GM19397 (cell line): ENCODE measurements at regions not wholly inside any gene's neighbourhood (a gene's known extent, or its start where the extent isn't known, plus 50 kb on each side); places are given as distances from the start of the nearest gene placed in this dataset.

ENCODE experiments used
- ATAC-seq: cut with Tn5 transposase; IDR thresholded peaks from one replicate; pipeline ENCODE4 v1.9.1; 2021; ENCODE audit warnings: mild to moderate bottlenecking, moderate library complexity; ENCODE audit not compliant: unreplicated experiment

DNA sequence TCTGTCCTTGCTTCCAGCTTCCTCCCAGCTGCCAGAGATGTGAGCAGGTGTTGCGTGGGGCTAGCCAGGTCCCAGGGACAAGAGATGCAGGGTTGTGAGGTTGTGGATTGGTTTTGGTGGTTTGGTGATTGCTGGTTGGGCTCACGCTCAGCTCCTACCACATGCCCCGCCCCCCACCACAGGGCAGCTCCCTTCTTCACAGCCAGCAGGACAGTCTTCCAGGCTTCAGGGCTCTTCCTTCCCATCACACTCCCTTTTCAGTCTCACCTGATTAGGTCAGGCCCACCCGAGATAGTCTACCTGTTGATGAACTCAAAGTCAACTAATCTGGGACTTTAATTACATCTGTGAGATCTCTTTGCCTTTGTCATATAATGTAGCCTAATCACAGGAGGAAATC, 52.0 kb upstream of the GLI2 start:
- ATAC-seq: no peak

DNA sequence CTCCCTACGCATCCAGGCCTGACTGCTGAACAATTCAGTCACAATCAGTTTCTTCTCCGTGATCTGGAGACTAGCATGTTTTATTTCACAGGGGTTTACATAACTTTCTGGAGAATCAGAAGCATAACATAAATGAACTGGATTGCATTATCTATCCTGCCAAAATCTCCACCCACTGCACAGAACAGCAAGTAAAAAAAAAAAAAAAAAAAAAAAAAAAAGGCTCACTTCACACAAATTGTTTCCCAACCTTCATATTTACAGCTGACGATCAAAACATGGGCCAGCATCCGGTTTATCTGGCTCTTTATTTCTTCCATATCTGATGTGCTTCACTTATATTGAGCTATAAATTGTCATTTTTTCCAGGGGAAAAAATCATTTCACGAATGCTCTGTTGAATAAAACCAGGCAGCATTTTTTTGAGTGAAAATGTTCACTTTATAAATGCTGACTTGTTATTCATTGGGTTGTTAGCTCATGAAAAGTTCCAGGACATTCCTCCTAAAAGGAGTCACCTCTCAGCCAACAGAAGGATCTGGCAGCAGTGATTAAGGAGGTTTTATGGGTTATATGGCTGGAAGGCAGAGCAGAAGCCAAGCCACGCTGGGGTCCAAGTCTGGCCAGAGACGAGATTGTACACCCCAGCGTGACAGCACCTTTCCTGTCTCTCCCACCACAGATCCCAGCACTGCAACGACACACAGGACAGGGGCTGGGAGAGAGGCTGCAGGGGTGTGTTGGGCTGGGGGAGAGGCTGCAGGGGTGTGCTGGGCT, 51.2 kb upstream of the GLI2 start:
- ATAC-seq: no peak

GRCh38 chr2:120685066-120685973, 50.3 kb upstream of the GLI2 start:
- no peak for ATAC-seq
